GM12878 (cell line): ENCODE measurements at regions not wholly inside any gene's neighbourhood (a gene's known extent, or its start where the extent isn't known, plus 50 kb on each side); places are given as distances from the start of the nearest gene placed in this dataset.

Source experiments
- ATAC-seq: fragments of 200-7000 bp; cut with Tn5 transposase; 3 replicates; pipeline ENCODE4 v1.9.1; 2020; ENCODE audit warnings: mild to moderate bottlenecking, moderate library complexity
- BruUV-seq: library from RNA; stranded (reverse); fragments of 400-500 nt; replicated peaks from 2 replicates; lab custom pipeline; 2021; lab: Mats Ljungman, UMichigan
- CTCF ChIA-PET: fragments of 300-600 bp; sonication (Branson Sonifier 250); formaldehyde crosslinking; extraction: SDS; loops from one replicate; lab custom pipeline; 2021; ENCODE audit warnings: inconsistent platforms; lab: Yijun Ruan, JAX
- POLR2A ChIA-PET: fragments of 350-600 bp; formaldehyde crosslinking; extraction: SDS; loops from one replicate; lab custom pipeline; 2021; ENCODE audit warnings: inconsistent platforms; lab: Charles Lee
- RAD21 ChIA-PET: fragments of 300-600 bp; sonication (Branson Sonifier 250); formaldehyde crosslinking; loops from one replicate; lab custom pipeline; 2023; ENCODE audit warnings: antibody characterized with exemption; ENCODE audit not compliant: unreplicated experiment; lab: Charles Lee
- SMC1A ChIA-PET: fragments of 300-600 bp; sonication (Branson Sonifier 250); formaldehyde crosslinking; loops from one replicate; lab custom pipeline; 2023; ENCODE audit not compliant: unreplicated experiment, uncharacterized antibody; lab: Charles Lee
- DNase-seq: peaks from one replicate; pipeline ENCODE4 v3.0.0-alpha.2; 2011; ENCODE audit warnings: low read depth, low spot score
- FAIRE-seq: peaks from 3 replicates; lab custom pipeline; 2011; peaks lifted over from hg19 to GRCh38; lab: Jason Lieb, UNC
- H2AFZ ChIP-seq: 2 replicates; pipeline ENCODE4 v1.6.0; 2011; ENCODE audit warnings: low read depth, low read length, control low read depth; ENCODE audit not compliant: control insufficient read depth
- H3K27ac ChIP-seq: 2 replicates; pipeline ENCODE4 v1.5.1; 2011; ENCODE audit warnings: control low read depth; ENCODE audit not compliant: control insufficient read depth, insufficient read depth
- H3K27me3 ChIP-seq, 2 experiments: replicated peaks in 1 of 2; 2 replicates each; pipeline versions ENCODE4 v1.6.0 to v1.6.1; 2011; ENCODE audit warnings: low read length in 1 of 2; ENCODE audit not compliant: control insufficient read depth in 2 of 2, insufficient read depth in 2 of 2
- H3K36me3 ChIP-seq, 2 experiments: 2 replicates each; pipeline ENCODE4 v1.5.1; 2011; ENCODE audit warnings: low read length in 1 of 2; ENCODE audit not compliant: control insufficient read depth in 2 of 2, insufficient read depth in 2 of 2
- H3K4me1 ChIP-seq: 2 replicates; pipeline ENCODE4 v1.6.1; 2011; ENCODE audit warnings: mild to moderate bottlenecking, low read length, moderate library complexity, mixed read lengths; ENCODE audit not compliant: control insufficient read depth, insufficient read depth
- H3K4me2 ChIP-seq: 2 replicates; pipeline ENCODE4 v1.6.0; 2011; ENCODE audit warnings: control low read depth; ENCODE audit not compliant: control insufficient read depth, insufficient read depth
- H3K4me3 ChIP-seq: fragments of 200-600 bp; sonication (generic); 2 replicates; pipeline ENCODE4 v1.5.1; 2016
- H3K79me2 ChIP-seq: 2 replicates; pipeline ENCODE4 v1.6.0; 2011; ENCODE audit warnings: low read length; ENCODE audit not compliant: control insufficient read depth, insufficient read depth
- H3K9ac ChIP-seq: 2 replicates; pipeline ENCODE4 v1.8.0; 2011; ENCODE audit warnings: low read length, control low read depth, mixed read lengths; ENCODE audit not compliant: control insufficient read depth, insufficient read depth
- H3K9me3 ChIP-seq: replicated peaks from 3 replicates; pipeline ENCODE4 v1.5.1; 2011; ENCODE audit warnings: mild to moderate bottlenecking, low read length; ENCODE audit not compliant: control insufficient read depth, insufficient read depth
- H4K20me1 ChIP-seq: 2 replicates; pipeline ENCODE4 v1.6.0; 2011; ENCODE audit not compliant: control insufficient read depth, insufficient read depth
- CHD4 ChIP-seq: fragments of 200-600 bp; sonication (generic); IDR thresholded peaks from 2 replicates; pipeline ENCODE4 v1.6.1; 2016; ENCODE audit warnings: mild to moderate bottlenecking
- GATAD2B ChIP-seq: fragments of 450-650 bp; conservative IDR thresholded peaks from 2 replicates; pipeline ENCODE4 v1.6.1; 2017; ENCODE audit warnings: low read depth, mild to moderate bottlenecking, moderate library complexity
- HDAC6 ChIP-seq: fragments of 200-600 bp; sonication (generic); IDR thresholded peaks from one replicate; pipeline ENCODE4 v1.8.0; 2017; ENCODE audit warnings: antibody characterized with exemption; ENCODE audit not compliant: unreplicated experiment
- IRF3 ChIP-seq: fragments of 450-650 bp; IDR thresholded peaks from 2 replicates; pipeline ENCODE4 v1.6.1; 2014; ENCODE audit warnings: mild to moderate bottlenecking
- JUNB ChIP-seq: IDR thresholded peaks from 2 replicates; pipeline ENCODE4 v1.6.1; 2016; ENCODE audit warnings: antibody characterized with exemption, mild to moderate bottlenecking
- JUND ChIP-seq: IDR thresholded peaks from 2 replicates; pipeline ENCODE4 v1.6.1; 2012; ENCODE audit warnings: low read depth, mild to moderate bottlenecking, low read length, improper control_type of control experiment, moderate library complexity
- SUPT20H ChIP-seq: IDR thresholded peaks from 2 replicates; pipeline ENCODE4 v1.6.1; 2011; ENCODE audit warnings: low read depth, mild to moderate bottlenecking, low read length, moderate library complexity, borderline replicate concordance; ENCODE audit not compliant: control insufficient read depth
- TBL1XR1 ChIP-seq: IDR thresholded peaks from 2 replicates; pipeline ENCODE4 v1.6.1; 2012; ENCODE audit warnings: low read depth, low read length, improper control_type of control experiment
- USF1 ChIP-seq: IDR thresholded peaks from 2 replicates; pipeline ENCODE4 v1.6.1; 2011; ENCODE audit warnings: borderline replicate concordance, low read depth, mild to moderate bottlenecking, moderate library complexity, mixed read lengths, low read length; ENCODE audit not compliant: insufficient read depth; ENCODE audit errors: extremely low read length
- YBX1 ChIP-seq: fragments of 450-650 bp; IDR thresholded peaks from 2 replicates; pipeline ENCODE4 v1.6.1; 2016; ENCODE audit warnings: antibody characterized with exemption
- ZSCAN29 ChIP-seq: fragments of 450-650 bp; IDR thresholded peaks from 2 replicates; pipeline ENCODE4 v1.6.1; 2017; ENCODE audit warnings: mild to moderate bottlenecking, moderate library complexity
- WGBS: methylation state at CpG from one replicate; pipeline ENCODE4 v1.1.6; 2016; ENCODE audit warnings: low lambda C conversion rate; ENCODE audit not compliant: insufficient replicate concordance, insufficient coverage; ENCODE audit errors: missing lambda C conversion rate; 5-methylcytosine and 5-hydroxymethylcytosine counted together
- in situ Hi-C: fragments of 300-500 bp; cut with MboI; formaldehyde crosslinking; loops from 9 replicates; pipeline ENCODE4 v1.14.3; 2018; ENCODE audit warnings: mixed read lengths
- intact Hi-C: fragments of 100-400 bp; cut with micrococcal nuclease; formaldehyde crosslinking; loops from one replicate; pipeline ENCODE4 v1.14.2; 2022; ENCODE audit not compliant: unreplicated experiment

DNA sequence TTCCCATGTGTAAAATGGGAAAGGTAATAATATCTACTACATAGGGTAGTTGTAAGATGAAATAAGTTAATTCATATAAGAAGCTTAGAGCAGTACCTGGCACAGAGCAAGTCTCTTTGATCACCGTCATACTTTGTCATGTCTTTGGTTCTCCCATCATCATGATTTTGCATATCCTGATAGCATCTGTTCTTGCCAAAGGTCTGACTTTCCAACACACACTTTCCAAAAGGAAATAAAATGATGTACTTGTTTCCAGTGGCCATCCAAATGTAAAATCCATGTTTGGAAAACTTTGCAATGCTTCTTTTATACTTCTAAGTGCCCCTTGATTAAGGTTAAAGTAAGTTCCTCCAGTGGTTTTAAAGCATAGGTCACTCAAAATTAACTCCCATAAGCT lies 266.9 kb upstream of the PTGER4 start (continued):
- no peak for TF ChIP-seq USF1

GRCh38 chr5:40410964-40411635 lies 268.6 kb upstream of the PTGER4 start:
- ATAC-seq (no peak), FAIRE-seq (no peak)
- POLR2A ChIA-PET = no interaction called here

More at GRCh38 chr5:40410964-40411635, 268.6 kb upstream of the PTGER4 start:
- no peak for TF ChIP-seq JUND
- no peak for TF ChIP-seq IRF3
- TF ChIP-seq YBX1 = no peak
- TF ChIP-seq JUNB = no peak
- TF ChIP-seq GATAD2B = no peak
- no peak for TF ChIP-seq HDAC6
- TF ChIP-seq TBL1XR1 = no peak
- no peak for TF ChIP-seq CHD4
- no peak for TF ChIP-seq ZSCAN29
- no peak for TF ChIP-seq SUPT20H
- TF ChIP-seq, all 136 proteins: peak for 0
- RAD21 ChIA-PET = interaction anchor here (0.8 kb wide), 1 partner anchor 242 kb away, joined by 3 read pairs; no protein-coding TSS in a partner anchor
- no peaks in the 10 kb centered on the region for H3K79me2 ChIP-seq
- H3K36me3 ChIP-seq = no peaks in the 10 kb centered on the region
- no peaks in the 10 kb centered on the region for H4K20me1 ChIP-seq
- H3K9me3 ChIP-seq = no peaks in the 10 kb centered on the region; the same call in 1 of the 3 replicates
- SMC1A ChIA-PET = interaction anchor here (1.2 to 1.7 kb wide), 4 partner anchors 10 to 217 kb away, joined by 3 to 6 read pairs (median 4); no protein-coding TSS in a partner anchor
- no peak overlapping the region for H3K27ac ChIP-seq
- DNase-seq = no peak
- no peak overlapping the region for H3K4me2 ChIP-seq
- 52% methylated on average over 3 of the region's 3 CpGs for WGBS
- CTCF ChIA-PET = interaction anchor here (1.3 to 1.5 kb wide), 4 partner anchors 8 to 277 kb away, joined by 3 to 5 read pairs (median 4); no protein-coding TSS in a partner anchor
- H3K4me1 ChIP-seq = peaks cover 10% of the 10 kb centered on the region
- H3K9ac ChIP-seq = no peak overlapping the region
- intact Hi-C loops = no loop called here
- no peak overlapping the region for H2AFZ ChIP-seq
- no peak overlapping the region for H3K4me3 ChIP-seq
- BruUV-seq = no TSS peak
- no peaks in the 10 kb centered on the region for H3K27me3 ChIP-seq
- in situ Hi-C loops = no loop called here
